ENCODE measurements at regions not wholly inside any gene's neighbourhood (a gene's known extent, or its start where the extent isn't known, plus 50 kb on each side); places are given as distances from the start of the nearest gene placed in this dataset.

DNA sequence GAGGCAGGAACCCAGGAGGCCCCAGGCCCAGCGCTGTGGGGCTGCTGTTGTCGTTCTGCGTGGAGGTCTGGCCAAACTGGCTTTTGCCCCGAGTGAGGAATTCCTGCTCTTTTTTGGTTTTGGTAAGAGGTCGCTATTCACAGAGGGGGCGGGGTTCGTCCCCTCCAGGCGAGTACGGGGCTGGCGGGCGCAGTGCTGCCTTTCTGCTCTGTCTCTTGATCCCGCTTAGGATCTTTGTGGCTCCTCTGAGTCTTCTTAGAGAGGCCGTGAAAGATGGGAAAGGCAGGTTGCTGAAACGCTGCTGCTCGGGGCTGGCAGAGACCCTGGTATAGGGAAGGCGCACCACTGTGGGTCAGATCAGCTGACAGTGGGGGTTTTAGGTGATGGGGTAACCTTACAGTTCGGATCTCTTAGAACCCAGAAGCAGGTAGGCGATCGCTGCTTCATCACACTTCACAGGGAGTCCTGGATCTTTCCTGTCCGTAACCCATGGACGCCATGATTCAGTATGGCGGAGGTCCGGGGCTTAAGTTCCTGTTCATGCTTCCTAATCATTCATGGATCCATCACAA, 136.7 kb downstream of the KIF20B start:
- TF ChIP-seq, protein P1, sequence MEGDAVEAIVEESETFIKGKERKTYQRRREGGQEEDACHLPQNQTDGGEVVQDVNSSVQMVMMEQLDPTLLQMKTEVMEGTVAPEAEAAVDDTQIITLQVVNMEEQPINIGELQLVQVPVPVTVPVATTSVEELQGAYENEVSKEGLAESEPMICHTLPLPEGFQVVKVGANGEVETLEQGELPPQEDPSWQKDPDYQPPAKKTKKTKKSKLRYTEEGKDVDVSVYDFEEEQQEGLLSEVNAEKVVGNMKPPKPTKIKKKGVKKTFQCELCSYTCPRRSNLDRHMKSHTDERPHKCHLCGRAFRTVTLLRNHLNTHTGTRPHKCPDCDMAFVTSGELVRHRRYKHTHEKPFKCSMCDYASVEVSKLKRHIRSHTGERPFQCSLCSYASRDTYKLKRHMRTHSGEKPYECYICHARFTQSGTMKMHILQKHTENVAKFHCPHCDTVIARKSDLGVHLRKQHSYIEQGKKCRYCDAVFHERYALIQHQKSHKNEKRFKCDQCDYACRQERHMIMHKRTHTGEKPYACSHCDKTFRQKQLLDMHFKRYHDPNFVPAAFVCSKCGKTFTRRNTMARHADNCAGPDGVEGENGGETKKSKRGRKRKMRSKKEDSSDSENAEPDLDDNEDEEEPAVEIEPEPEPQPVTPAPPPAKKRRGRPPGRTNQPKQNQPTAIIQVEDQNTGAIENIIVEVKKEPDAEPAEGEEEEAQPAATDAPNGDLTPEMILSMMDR (IDR thresholded peaks at IDR 0.05; ENCODE audit: unreplicated experiment), result no peak
- Mint-ChIP-seq H3K27ac (ENCODE audit: unreplicated experiment) (no peak overlapping the region), H3K4me3 (ENCODE audit: unreplicated experiment) (no peak overlapping the region), H3K4me1 (ENCODE audit: unreplicated experiment) (no peaks in the 10 kb centered on the region), H3K9me3 (ENCODE audit: unreplicated experiment) (no peaks in the 10 kb centered on the region), H3K36me3 (ENCODE audit: low read depth, unreplicated experiment) (no peaks in the 10 kb centered on the region), H3K27me3 (ENCODE audit: unreplicated experiment) (no peaks in the 10 kb centered on the region)
- DNase-seq (ENCODE audit: low spot score), result no peak

DNA sequence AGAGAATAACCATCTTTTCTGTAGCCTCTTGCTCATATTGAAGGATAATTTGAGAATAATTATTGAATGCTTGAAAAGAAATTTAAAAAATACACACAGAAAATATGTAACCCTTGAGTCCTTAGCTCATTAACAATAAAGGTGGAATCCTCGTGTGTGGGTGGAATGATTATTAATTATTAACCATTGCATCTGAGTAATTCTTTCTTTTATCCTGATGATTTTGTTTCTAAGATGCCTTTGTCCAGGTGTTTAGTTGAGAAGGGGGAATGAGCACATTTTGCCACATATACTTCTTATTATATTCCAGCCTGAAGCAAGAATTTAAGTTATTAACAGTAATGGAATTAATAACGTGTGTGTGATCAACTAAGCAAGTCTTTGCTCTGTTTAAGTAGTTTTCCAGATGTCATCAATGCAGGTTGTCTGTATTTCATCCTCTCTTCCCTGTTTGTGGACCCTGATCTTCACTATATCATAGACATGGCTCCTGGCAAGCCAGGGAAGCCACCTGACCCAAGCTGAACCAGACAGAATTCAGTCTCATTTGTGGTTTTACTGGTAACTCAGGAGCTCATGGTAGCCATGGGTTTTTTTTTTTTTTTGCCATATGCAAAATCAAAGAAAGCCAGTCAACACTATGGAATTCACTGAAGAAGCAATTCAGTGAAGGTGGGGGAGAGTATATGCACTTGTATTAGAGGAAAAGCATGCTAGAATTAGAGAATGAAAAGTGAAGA, 144.3 kb downstream of the KIF20B start:
- no peaks in the 10 kb centered on the region for H3K9me3 Mint-ChIP-seq (ENCODE audit: unreplicated experiment)
- H3K27me3 Mint-ChIP-seq (ENCODE audit: unreplicated experiment), result peaks cover 2% of the 10 kb centered on the region
- no peak for DNase-seq (ENCODE audit: low spot score)
- TF ChIP-seq, protein P1 (IDR thresholded peaks at IDR 0.05; ENCODE audit: unreplicated experiment), result no peak
- no peaks in the 10 kb centered on the region for H3K4me1 Mint-ChIP-seq (ENCODE audit: unreplicated experiment)
- no peaks in the 10 kb centered on the region for H3K36me3 Mint-ChIP-seq (ENCODE audit: low read depth, unreplicated experiment)
- no peak overlapping the region for H3K4me3 Mint-ChIP-seq (ENCODE audit: unreplicated experiment)
- H3K27ac Mint-ChIP-seq (ENCODE audit: unreplicated experiment), result no peak overlapping the region

DNA sequence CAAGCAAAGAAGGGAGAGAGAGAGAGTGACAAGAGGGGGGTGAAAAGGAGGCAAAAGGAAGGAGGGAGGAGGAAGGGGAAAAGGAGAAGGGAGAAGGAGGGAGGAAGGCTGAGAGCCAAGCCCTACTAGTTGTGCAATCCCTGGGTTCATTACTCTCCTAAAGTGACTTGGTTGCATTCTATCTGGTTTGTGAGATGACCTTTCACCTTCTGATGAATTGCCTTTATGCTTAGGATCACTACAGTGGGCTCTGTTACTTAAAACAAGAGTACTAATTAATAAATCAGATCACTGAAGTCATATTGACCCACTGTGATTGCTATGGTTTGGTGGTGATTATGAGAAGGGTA, 144.9 kb downstream of the KIF20B start:
- TF ChIP-seq, protein P1 (IDR thresholded peaks at IDR 0.05; ENCODE audit: unreplicated experiment), result no peak
- Mint-ChIP-seq H3K9me3 (ENCODE audit: unreplicated experiment) (no peaks in the 10 kb centered on the region), H3K36me3 (ENCODE audit: low read depth, unreplicated experiment) (no peaks in the 10 kb centered on the region), H3K4me1 (ENCODE audit: unreplicated experiment) (no peaks in the 10 kb centered on the region), H3K27me3 (ENCODE audit: unreplicated experiment) (peaks cover 2% of the 10 kb centered on the region), H3K27ac (ENCODE audit: unreplicated experiment) (no peak overlapping the region), H3K4me3 (ENCODE audit: unreplicated experiment) (no peak overlapping the region)
- DNase-seq (ENCODE audit: low spot score), result no peak

DNA sequence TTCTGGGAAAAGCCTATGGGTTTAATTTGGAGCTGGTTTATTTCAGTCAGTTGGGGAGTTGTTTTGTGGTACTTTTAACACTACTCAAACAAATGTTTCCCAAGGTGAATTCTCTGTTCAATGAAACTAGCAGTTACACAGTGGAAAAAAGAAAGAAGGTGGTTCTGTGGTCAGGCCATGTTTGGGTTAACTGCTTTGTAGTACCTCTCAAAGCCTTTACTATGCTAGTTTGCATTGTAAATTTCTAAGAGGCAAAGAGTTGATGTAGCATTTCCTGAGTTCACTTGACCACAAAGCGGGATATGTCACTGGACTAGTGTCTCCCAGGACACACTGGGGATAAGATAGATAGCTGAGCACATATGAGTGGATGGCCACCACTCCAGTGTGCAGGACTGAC, 145.4 kb downstream of the KIF20B start:
- TF ChIP-seq, protein P1 (IDR thresholded peaks at IDR 0.05; ENCODE audit: unreplicated experiment), result no peak
- Mint-ChIP-seq H3K36me3 (ENCODE audit: low read depth, unreplicated experiment) (no peaks in the 10 kb centered on the region), H3K4me3 (ENCODE audit: unreplicated experiment) (no peak overlapping the region), H3K4me1 (ENCODE audit: unreplicated experiment) (no peaks in the 10 kb centered on the region), H3K27ac (ENCODE audit: unreplicated experiment) (no peak overlapping the region), H3K27me3 (ENCODE audit: unreplicated experiment) (peaks cover 2% of the 10 kb centered on the region), H3K9me3 (ENCODE audit: unreplicated experiment) (no peaks in the 10 kb centered on the region)
- no peak for DNase-seq (ENCODE audit: low spot score)

DNA sequence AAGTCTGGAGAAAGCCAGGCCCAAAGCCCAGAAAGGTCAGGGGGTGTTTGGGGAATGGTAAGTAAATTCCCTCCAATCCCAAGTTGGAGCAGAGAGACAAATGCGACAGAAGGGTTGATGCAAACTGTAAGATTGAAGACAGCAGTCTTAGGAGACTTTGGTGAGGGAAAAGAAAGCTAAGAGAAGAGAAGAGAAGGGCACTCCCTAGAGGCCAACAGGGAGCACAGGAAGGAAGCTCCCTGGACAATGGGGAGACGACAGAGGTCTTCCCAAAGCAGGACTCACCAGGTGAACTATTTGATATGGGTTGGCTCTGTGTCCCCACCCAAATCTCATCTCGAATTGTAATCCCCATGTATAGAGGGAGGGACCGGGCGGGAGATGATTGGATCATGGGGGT, 151.5 kb downstream of the KIF20B start:
- H3K36me3 Mint-ChIP-seq (ENCODE audit: low read depth, unreplicated experiment), result no peaks in the 10 kb centered on the region
- no peak overlapping the region for H3K4me3 Mint-ChIP-seq (ENCODE audit: unreplicated experiment)
- DNase-seq (ENCODE audit: low spot score), result no peak
- no peaks in the 10 kb centered on the region for H3K27me3 Mint-ChIP-seq (ENCODE audit: unreplicated experiment)
- no peak overlapping the region for H3K27ac Mint-ChIP-seq (ENCODE audit: unreplicated experiment)
- TF ChIP-seq, protein P1 (IDR thresholded peaks at IDR 0.05; ENCODE audit: unreplicated experiment), result no peak
- no peaks in the 10 kb centered on the region for H3K4me1 Mint-ChIP-seq (ENCODE audit: unreplicated experiment)
- no peaks in the 10 kb centered on the region for H3K9me3 Mint-ChIP-seq (ENCODE audit: unreplicated experiment)

Measured in endothelial cell (in vitro differentiated cells).